Endothelial cell (in vitro differentiated cells): ENCODE measurements at regions not wholly inside any gene's neighbourhood (a gene's known extent, or its start where the extent isn't known, plus 50 kb on each side); places are given as distances from the start of the nearest gene placed in this dataset.

ENCODE experiments used
- DNase-seq: peaks from one replicate; pipeline ENCODE4 v3.0.0; 2021; ENCODE audit warnings: low spot score
- H3K27ac Mint-ChIP-seq: one replicate; pipeline ENCODE4 v1.8.0; 2021; ENCODE audit warnings: mixed read lengths, inconsistent platforms; ENCODE audit not compliant: unreplicated experiment
- H3K27me3 Mint-ChIP-seq: one replicate; pipeline ENCODE4 v1.8.0; 2021; ENCODE audit warnings: mild to moderate bottlenecking, moderate library complexity, mixed read lengths, inconsistent platforms; ENCODE audit not compliant: unreplicated experiment
- H3K36me3 Mint-ChIP-seq: one replicate; pipeline ENCODE4 v1.8.0; 2021; ENCODE audit warnings: mild to moderate bottlenecking, low read depth, mixed read lengths, inconsistent platforms; ENCODE audit not compliant: unreplicated experiment
- H3K4me1 Mint-ChIP-seq: one replicate; pipeline ENCODE4 v1.8.0; 2021; ENCODE audit warnings: mild to moderate bottlenecking, mixed read lengths, inconsistent platforms; ENCODE audit not compliant: unreplicated experiment
- H3K4me3 Mint-ChIP-seq: one replicate; pipeline ENCODE4 v1.8.0; 2021; ENCODE audit warnings: mild to moderate bottlenecking, mixed read lengths, inconsistent platforms; ENCODE audit not compliant: unreplicated experiment
- H3K9me3 Mint-ChIP-seq: one replicate; pipeline ENCODE4 v1.8.0; 2021; ENCODE audit warnings: mixed read lengths, inconsistent platforms; ENCODE audit not compliant: unreplicated experiment
- TF ChIP-seq, protein P1 (sequence below): fragments of 200-600 bp; sonication (generic); IDR thresholded peaks from one replicate; pipeline ENCODE4 v1.5.0; 2021; ENCODE audit warnings: antibody characterized with exemption; ENCODE audit not compliant: unreplicated experiment

DNA sequence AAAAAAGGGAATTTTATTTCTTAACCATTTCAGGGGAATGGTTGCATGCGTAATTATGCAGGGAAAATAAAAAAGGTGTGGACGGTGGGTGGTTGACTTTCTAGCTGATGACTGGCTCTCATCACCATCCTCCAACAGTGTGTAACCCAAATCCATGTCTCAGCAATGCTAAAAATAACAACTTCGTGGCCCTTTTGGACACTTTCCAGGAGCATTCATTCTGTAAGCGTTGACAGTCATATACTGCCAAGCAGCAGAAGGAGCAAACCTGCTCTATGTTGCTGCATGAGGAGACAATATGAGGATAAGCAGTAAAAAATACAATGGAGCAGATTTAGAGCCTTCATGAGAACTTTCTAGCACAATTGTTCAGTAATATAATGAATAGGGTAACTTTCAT lies 189.1 kb downstream of the ANXA2 start:
- Mint-ChIP-seq H3K4me3 (no peak overlapping the region), H3K4me1 (no peaks in the 10 kb centered on the region), H3K27me3 (no peaks in the 10 kb centered on the region), H3K27ac (no peak overlapping the region), H3K36me3 (no peaks in the 10 kb centered on the region), H3K9me3 (no peaks in the 10 kb centered on the region)
- no peak for DNase-seq
- TF ChIP-seq, protein P1, sequence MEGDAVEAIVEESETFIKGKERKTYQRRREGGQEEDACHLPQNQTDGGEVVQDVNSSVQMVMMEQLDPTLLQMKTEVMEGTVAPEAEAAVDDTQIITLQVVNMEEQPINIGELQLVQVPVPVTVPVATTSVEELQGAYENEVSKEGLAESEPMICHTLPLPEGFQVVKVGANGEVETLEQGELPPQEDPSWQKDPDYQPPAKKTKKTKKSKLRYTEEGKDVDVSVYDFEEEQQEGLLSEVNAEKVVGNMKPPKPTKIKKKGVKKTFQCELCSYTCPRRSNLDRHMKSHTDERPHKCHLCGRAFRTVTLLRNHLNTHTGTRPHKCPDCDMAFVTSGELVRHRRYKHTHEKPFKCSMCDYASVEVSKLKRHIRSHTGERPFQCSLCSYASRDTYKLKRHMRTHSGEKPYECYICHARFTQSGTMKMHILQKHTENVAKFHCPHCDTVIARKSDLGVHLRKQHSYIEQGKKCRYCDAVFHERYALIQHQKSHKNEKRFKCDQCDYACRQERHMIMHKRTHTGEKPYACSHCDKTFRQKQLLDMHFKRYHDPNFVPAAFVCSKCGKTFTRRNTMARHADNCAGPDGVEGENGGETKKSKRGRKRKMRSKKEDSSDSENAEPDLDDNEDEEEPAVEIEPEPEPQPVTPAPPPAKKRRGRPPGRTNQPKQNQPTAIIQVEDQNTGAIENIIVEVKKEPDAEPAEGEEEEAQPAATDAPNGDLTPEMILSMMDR, result no peak

DNA sequence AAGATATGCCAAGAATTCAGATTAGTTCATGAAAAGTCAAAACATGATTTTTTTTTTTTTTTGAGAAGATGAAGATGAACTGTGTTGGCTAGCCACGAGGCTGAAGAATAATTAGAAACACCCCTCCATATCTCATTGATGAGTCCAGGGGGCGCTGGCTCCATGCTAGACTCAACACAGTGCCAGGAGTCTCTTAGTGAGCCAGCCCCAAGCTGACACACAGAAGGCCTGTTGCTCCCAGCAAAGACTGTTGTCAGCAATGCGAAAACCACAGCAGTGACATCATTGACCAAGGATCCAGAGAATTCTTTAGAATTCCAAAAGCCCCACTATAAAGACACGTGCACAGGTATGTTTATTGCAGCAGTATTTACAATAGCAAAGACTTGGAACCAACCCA lies 185.2 kb downstream of the ANXA2 start:
- no peaks in the 10 kb centered on the region for H3K9me3 Mint-ChIP-seq
- H3K27ac Mint-ChIP-seq, result no peak overlapping the region
- H3K4me3 Mint-ChIP-seq, result no peak overlapping the region
- no peaks in the 10 kb centered on the region for H3K36me3 Mint-ChIP-seq
- TF ChIP-seq, protein P1, result no peak
- no peak for DNase-seq
- H3K27me3 Mint-ChIP-seq, result no peaks in the 10 kb centered on the region
- no peaks in the 10 kb centered on the region for H3K4me1 Mint-ChIP-seq

DNA sequence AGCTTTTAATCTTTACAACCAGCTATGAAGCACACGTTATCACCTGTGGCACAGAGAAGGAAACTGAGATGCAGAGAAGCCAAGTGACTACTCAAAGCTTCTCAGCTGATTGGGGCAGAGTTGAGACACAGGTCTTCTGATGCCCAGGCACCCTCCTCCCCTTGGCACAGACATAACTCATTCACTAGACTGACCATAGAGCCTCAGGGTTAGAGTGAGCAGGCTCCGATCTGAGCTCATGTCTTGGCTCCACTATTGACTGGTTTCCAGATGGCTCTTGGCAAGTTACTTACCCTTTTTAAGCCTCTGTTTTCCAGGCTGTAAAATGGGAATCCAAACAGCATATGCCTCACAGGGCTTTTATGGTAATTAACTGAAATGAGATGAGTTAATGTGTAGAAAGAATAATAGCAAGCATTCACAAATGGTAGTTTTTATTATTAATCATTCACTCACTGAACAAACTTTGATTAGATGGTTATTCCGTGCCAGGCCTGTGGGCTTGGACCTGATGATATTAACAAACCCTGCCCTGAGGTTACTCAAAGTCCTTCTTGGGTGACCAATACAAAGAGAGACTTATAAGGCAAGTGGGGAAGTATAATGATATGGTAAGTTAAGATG lies 184.3 kb downstream of the ANXA2 start:
- Mint-ChIP-seq H3K4me1 (no peaks in the 10 kb centered on the region), H3K4me3 (no peak overlapping the region), H3K9me3 (no peaks in the 10 kb centered on the region), H3K27ac (no peak overlapping the region), H3K36me3 (no peaks in the 10 kb centered on the region), H3K27me3 (no peaks in the 10 kb centered on the region)
- TF ChIP-seq, protein P1, result no peak
- no peak for DNase-seq

DNA sequence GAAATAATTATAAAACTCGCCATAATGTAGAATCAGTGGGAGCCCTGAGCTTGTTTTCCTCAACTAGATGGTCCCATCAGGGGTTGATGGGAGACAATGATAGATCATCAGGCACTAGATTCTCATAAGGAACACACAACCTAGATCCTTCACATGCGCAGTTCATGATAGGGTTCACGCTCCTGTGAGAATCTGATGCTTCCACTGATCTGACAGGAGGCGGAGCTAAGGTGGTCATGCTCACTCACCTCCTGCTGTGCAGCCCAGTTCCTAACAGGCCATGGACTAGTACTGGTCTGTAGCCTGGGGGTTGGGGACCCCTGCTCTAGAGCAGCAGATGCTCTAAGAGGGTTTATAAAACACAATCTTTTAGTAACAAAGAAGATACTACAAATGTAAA lies 183.6 kb downstream of the ANXA2 start:
- Mint-ChIP-seq H3K36me3 (no peaks in the 10 kb centered on the region), H3K27me3 (no peaks in the 10 kb centered on the region), H3K27ac (no peak overlapping the region), H3K9me3 (no peaks in the 10 kb centered on the region), H3K4me1 (no peaks in the 10 kb centered on the region), H3K4me3 (no peak overlapping the region)
- no peak for DNase-seq
- TF ChIP-seq, protein P1, result no peak

DNA sequence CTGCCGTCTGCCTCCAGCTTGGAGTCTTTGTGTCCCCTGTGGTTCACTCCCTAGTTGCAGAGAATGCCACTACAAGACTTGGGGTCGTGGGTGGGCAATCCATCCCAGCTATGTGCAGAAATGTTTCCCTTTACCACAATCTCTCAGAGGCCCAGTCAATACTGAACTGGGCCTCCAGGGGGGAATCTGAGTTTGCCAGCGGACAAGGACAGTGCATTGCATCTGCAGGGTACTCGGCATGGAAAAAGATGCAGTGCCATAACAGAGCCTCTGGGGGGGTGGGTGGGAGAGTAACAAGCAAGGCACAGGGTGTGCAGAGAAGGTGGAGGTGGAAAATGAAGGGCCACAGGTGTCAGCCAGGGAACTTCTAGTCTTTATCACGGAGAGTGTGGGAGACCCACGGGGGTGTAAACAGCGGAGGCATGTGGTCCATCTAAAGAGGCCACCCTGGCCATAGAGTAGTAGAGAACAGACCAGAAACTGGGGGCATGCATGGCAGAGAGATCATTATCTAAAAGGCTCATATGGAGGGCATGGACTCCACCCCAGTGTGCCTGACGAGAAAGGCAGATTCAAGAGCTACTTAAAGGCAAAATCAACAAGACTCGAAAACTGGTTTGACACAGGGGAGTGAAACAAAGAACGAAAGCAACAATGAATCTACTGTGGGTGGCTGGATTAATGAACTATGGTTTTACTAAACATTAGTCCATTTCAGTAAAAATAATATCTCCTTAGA lies 182.4 kb downstream of the ANXA2 start:
- no peak for DNase-seq
- H3K27ac Mint-ChIP-seq, result no peak overlapping the region
- TF ChIP-seq, protein P1, result peak; percentile 31
- H3K4me1 Mint-ChIP-seq, result no peaks in the 10 kb centered on the region
- no peaks in the 10 kb centered on the region for H3K27me3 Mint-ChIP-seq
- no peak overlapping the region for H3K4me3 Mint-ChIP-seq
- H3K9me3 Mint-ChIP-seq, result no peaks in the 10 kb centered on the region
- H3K36me3 Mint-ChIP-seq, result no peaks in the 10 kb centered on the region
